GM18861 (cell line): ENCODE measurements at regions not wholly inside any gene's neighbourhood (a gene's known extent, or its start where the extent isn't known, plus 50 kb on each side); places are given as distances from the start of the nearest gene placed in this dataset.
"Not testable (repeated sequence)": the region's sequence is repeated elsewhere in the genome, so short reads cannot be mapped to it uniquely, and the experiment has no call there.

Experiments
- ATAC-seq: cut with Tn5 transposase; IDR thresholded peaks from one replicate; pipeline ENCODE4 v1.9.1; 2021; ENCODE audit not compliant: unreplicated experiment

DNA sequence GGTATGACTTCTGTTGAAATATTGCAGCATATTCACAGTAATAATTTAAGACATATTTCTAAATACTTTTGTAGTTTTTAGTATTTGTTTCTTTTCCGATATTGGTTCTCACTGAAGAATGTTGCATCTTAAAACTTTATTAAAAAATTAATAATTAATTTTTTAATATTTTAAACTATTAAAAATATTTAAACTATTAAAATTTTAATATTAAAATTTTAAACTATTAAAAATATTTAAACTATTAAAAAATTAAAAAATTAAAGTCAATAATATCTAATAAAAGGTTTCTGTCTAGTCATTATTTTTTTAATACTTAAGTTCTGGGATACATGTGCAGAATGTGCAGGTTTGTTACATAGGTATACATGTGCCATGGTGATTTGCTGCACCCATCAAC, 149.3 kb upstream of the CCNH start:
- ATAC-seq, result no peak

DNA sequence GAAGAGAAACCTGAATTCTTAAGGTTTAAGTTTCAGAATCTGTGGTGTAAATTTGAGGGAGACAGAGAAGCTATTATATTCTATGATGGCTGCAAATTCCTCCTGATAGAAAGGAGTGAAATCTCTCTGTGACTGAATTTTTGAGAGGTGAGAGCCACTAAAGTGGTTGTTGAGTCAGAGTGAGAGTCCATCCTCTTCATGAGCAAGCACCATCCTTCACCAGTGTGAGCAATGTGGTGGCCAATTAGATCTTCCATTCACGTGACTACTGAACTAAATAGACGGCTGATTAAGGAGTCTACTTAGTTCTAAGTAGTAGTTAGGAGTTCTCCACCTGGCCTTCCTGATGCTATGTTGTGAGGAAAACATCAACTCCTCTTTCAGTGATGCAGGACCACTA, 147.8 kb upstream of the CCNH start:
- ATAC-seq, result no peak

DNA sequence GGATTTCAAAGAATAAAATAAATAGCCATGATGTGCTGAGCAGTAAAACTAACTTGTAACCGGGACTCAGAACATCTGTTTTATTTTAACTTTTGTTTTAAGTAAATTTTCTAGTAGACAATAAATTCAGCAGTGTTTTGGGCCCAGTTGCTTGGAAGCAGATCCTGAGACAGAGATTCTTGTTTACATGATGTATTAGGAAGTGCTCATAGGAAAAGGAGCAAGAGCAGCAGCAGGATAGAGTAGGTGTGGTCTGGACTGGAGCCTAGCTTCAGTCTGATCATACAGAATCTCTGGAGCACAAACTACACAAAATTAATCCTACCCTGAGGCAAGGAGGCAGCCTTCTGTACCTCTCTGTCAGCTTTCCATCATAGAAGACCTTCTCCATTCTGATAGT, 139.2 kb upstream of the CCNH start:
- ATAC-seq, result no peak

DNA sequence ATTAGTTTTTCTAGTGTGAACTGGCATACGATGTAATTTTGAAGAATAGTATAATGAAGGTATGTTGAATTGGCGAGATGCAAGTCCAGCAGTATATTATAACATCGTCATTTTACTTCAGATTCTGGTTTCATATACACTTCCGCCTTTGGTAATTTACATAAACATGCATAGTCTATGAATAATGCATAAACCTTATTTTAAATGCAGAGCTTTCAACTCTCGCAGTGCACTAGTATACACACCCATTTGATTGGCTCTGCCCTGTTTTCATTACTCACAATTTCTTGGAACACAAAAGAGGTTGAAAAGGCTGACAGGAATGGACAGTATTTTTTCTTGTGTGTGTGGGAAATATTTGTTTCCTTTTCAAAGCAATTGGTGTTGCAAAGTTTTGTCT, 128.9 kb upstream of the CCNH start:
- ATAC-seq, result no peak

DNA sequence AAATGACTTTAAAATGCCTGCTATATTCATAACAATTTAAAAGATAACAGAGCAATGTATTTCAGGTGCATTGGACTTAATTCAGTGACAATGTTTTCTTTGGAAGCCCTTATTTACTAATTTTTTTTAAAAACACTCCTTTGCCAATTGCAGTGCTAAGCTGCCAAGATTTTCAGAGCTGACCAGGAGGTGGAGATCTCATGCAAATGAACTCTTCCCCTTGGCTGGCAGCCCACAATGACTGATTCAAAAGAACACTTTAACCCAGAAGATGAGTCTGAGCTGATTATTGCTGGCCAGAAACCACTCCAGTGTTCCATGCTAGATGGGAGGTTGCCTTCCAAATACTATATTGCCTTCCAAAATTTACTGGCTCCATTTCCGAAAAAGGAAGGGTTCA, 128.3 kb upstream of the CCNH start:
- no peak for ATAC-seq

DNA sequence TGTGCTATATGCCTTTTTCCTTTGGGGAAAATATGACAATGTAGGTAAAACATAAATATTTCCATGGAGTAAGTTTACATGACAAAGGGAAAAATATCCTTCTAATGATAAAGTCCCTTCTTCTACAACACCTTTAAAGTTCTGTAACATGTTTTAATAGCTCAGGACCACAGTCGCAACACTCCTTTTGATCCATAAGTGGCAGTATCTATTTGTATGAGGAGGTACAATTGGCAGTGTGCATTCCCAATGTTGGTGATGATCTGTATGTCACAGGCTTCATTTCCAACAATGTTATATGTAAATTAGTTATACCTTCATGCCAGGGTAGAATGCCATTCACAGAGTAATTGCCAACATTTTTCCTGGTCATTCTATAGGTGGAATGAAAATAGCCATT, 127.1 kb upstream of the CCNH start:
- ATAC-seq, result no peak

DNA sequence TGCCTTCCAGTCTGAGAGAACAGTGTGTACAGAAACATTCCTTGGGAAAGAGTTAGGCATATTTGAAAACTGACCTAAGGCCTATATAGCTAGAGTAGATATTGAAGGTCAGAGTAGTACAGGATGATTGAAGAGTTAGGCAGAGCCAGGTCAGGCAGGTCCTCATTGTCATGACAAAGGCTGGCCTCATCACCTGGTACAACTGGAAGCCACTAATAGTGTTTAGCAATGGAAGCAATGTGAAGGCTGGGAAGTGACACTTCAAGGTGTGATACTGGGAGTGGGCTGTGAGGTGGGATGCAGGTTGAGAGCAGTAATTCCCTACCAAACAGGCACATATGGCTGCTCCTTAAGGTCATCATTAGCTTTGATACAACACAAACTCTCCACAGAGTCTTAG, 123.6 kb upstream of the CCNH start:
- no peak for ATAC-seq

DNA sequence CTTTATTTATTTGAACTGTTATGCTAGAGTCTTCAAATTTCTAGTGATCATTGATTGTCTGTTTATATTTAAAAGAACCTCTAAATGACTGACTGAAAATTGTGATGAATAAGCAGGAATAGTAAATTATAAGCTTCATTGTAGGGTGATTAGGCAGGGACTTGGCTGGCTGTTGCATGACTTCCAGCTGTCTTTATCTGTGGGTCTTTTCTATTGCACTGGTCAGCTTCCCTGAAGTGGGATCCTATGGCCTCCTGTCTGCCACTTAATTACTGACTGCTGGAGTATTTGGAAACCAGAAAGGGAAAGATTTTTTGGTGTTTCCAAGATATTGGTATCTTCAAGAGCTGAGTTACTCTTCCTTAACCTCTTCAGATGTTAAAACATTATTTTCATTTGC, 123.0 kb upstream of the CCNH start:
- ATAC-seq, result no peak

DNA sequence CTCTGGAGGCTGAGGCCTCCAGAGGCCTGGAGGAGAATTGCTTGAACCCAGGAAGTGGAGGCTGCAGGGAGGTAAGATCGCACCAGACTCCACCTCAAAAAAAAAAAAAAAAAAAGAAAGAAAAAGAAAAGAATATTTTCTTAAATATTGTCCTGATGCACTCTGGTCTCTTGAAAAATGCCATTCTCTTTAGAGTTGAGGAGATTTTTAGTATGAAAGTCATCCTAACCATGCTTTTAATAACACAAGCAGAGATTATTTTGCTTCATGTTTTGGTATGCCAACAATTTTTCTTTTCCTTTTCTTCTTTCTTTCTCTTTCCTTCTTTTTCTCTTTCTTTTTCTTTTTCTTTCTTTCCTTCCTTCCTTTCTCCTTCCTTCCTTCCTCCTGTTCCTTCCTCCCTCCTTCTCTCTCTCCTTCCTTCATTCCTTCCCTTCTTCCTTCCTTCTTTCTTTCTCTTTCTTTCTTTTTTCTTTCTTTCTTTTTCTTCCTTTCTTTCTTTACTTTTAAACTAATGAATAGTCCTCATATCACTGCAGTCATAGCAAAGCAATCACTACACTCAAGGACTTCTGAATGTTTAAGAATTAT, 116.9 kb upstream of the CCNH start:
- no peak for ATAC-seq

DNA sequence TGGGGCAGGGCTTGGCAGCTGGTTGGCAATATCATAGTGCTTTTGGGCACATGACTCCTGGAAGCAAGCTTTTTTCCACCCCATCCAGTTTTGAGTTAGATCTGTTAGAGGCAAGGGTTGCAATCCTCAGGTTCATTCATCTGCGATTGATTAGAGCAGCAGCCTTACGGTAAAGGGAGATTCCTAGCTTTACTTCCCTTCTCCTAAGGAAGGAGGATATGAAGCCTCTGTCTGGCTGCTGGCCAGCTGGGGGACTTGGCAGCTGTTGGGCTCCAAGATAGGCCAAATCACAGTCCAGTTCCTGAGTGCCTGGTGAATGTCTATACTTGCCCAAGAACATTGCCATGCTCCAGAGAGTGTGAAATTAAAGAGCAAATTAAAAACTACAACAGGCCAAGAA, 113.4 kb upstream of the CCNH start:
- no peak for ATAC-seq

DNA sequence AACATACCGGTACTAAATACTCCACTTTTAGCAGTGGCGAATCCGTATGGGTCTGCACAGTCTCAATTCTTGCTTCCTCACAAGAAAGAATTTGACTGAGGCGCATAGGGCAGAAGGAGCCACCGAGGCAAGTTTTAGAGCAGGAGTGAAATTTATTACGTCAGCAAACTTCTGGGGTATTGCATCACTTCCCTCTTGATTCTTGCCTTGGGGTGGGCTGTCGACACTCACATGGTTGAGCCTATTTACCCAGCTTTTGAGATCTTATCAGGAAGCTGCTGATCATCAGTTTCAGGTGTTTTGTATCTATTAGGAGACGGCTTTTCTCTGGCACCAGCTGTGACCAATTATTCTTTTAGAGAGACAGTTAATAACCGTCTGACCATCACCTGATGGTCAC, 111.5 kb upstream of the CCNH start:
- no peak for ATAC-seq

DNA sequence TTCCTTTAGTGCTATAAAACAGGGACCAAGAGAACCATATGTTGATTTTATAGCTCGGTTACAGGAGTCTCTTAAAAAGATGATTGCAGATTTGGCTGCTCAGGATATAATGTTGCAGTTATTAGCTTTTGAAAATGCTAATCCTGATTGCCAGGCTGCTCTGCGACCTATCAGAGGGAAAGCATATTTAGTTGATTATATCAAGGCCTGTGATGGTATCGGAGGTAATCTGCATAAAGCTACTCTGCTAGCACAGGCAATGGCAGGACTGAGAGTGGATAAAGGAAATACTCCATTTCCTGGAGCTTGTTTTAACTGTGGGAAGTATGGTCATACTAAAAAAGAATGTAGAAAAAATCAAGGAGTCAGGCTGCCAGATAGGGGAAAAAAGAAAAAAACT, 99.0 kb upstream of the CCNH start:
- ATAC-seq, result not testable (repeated sequence)

DNA sequence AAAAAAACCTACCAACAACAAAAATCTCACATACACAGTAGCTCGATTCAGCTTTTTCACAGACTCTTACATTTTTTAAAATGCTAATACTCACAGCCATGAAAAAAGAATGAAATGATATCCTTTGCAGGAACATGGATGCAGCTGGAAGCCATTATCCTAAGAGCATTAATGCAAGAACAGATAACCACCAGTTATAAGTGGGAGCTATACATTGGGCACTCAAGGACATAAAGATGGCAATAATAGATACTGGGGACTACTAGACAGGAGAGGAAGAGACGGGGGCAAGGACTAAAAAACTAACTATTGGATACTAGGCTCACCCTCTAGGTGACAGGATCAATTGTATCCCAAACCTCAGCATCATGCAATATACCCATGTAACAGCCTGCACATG, 90.3 kb upstream of the CCNH start:
- ATAC-seq, result no peak

DNA sequence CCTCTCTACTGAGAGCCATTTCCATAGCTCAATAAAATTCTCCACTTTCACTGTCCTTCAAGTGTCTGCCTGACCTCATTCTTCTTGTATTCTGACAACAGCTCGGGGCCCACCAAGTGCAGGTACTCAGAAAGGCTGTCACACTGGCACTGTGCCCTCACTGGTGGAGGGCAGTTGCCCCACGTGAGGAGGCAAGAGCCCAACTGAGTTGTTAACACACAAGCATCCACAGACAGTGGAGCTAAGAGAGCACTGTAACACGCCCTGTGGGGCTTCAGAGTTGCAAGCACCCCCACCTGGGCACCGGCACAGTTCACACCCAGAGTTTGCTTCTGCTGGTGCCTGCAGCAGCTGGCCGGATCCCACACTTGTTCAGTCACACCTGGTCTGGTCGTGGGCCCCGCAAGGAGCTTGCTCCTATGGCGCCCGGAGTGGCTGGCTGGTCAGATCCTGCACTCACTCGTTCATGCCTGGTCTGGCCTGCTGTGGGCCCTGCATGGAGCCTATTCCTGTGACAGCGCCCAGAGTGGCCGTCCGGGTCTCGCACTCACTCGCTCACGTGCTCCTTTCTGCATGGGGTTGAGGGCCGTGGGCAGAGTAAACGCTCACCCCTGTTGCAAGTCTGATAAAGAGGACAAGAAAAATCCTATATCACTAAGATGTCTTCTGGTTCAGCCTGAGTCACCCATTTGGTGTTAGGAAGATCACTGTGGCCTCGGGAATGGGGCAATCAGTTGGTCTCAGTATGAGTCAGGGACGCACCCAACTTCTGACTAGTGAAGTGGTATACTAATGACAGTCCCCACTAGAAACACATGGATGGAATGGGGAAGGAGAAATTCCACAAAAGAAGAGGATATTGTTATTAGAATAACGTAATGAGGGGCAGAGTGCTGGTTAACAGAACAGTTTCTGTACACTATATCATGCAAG, 87.0 kb upstream of the CCNH start:
- no peak for ATAC-seq
